Activated T-cell treated with anti-CD3 and anti-CD28 coated beads, Interleukin-2, amount 50 U/mL, for 72 hours (primary cell): ENCODE measurements at regions not wholly inside any gene's neighbourhood (a gene's known extent, or its start where the extent isn't known, plus 50 kb on each side); places are given as distances from the start of the nearest gene placed in this dataset.

Source experiments
- ATAC-seq, 2 donors: fragments of 150-1000 bp; cut with Tn5 transposase; replicated peaks in 1 of 2; 2 replicates each; pipeline ENCODE4 v1.10.0; 2021; ENCODE audit warnings: moderate library complexity in 2 of 2, mild to moderate bottlenecking in 1 of 2
- DNase-seq, 2 donors: peaks; one replicate each; pipeline ENCODE4 v3.0.0; 2021 to 2022; ENCODE audit warnings: mixed read lengths in 1 of 2
- H3K27ac Mint-ChIP-seq: one replicate; pipeline ENCODE4 v1.8.0; 2022; ENCODE audit warnings: mild to moderate bottlenecking, moderate library complexity, mixed read lengths
- H3K27me3 Mint-ChIP-seq: one replicate; pipeline ENCODE4 v1.8.0; 2022; ENCODE audit warnings: low read depth, mixed read lengths
- H3K36me3 Mint-ChIP-seq, 2 donors: one replicate each; pipeline ENCODE4 v1.8.0; 2022; ENCODE audit warnings: mixed read lengths in 2 of 2, mild to moderate bottlenecking in 1 of 2; ENCODE audit not compliant: insufficient read depth in 2 of 2
- H3K4me1 Mint-ChIP-seq: one replicate; pipeline ENCODE4 v1.8.0; 2022; ENCODE audit warnings: low read depth, mixed read lengths
- H3K4me3 Mint-ChIP-seq, 2 donors: one replicate each; pipeline ENCODE4 v1.8.0; 2022; ENCODE audit warnings: mild to moderate bottlenecking in 2 of 2, mixed read lengths in 2 of 2, moderate library complexity in 2 of 2
- H3K9me3 Mint-ChIP-seq, 2 donors: one replicate each; pipeline ENCODE4 v1.8.0; 2022; ENCODE audit warnings: mixed read lengths in 2 of 2

DNA sequence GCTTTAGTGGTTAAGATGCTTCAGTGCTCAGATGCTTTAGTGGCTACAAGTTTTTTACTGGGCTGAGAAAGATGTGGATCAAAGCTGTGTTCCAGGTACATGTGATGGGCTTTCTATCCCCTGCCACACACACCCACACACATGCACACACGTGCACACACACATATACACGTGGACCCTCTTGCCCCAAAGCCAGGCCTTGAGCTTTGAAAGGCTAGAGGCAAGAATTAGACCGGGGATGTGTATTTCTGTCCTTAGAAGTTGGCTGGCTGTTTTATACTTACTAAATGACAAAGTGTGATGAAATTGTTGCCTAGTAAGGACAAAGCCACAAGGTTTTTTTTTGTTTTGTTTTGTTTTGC is 376.5 kb downstream of the C12orf75 start:
- H3K36me3 Mint-ChIP-seq: no peaks in the 10 kb centered on the region
- ATAC-seq: no peak
- H3K4me1 Mint-ChIP-seq: no peaks in the 10 kb centered on the region
- H3K9me3 Mint-ChIP-seq: no peaks in the 10 kb centered on the region
- no peak overlapping the region for H3K27ac Mint-ChIP-seq
- no peak overlapping the region for H3K4me3 Mint-ChIP-seq
- DNase-seq: no peak
- no peaks in the 10 kb centered on the region for H3K27me3 Mint-ChIP-seq

DNA sequence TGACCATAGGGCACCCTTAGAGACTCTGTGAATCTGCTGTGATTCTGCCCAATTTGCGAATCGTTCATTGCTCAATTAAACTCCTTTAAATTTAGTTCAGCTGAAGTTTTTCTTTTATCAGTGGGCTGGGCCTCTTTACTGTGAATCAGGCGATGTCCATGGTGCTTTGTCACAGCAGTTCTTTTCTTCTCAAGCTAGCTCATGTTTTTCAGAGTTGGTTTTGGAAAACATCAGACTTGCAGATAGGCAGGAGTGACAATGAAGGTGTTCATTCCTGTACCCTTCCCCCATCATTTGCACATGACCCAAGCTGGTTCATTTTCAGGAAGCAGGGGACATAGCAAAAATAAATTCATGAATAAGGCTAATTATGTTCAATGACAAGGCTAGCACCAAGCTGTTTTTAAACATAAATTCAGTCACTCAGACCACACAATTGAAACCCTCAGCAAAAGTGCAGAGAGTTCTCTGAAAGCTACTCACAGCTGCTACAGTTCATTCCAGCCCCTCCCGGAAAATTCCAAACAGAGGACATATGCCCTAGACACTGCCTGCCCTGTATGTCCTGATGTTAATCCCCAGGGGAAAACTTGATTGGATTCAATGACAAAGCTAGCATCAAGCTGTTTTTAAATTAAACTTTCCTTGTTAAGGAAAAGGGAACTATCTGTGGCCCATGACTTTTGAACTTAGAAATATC is 383.3 kb downstream of the C12orf75 start:
- Mint-ChIP-seq H3K36me3 (no peaks in the 10 kb centered on the region), H3K4me3 (no peak overlapping the region), H3K27me3 (peaks cover 14% of the 10 kb centered on the region), H3K4me1 (no peaks in the 10 kb centered on the region), H3K9me3 (no peaks in the 10 kb centered on the region), H3K27ac (no peak overlapping the region)
- DNase-seq (no peak), ATAC-seq (no peak)

DNA sequence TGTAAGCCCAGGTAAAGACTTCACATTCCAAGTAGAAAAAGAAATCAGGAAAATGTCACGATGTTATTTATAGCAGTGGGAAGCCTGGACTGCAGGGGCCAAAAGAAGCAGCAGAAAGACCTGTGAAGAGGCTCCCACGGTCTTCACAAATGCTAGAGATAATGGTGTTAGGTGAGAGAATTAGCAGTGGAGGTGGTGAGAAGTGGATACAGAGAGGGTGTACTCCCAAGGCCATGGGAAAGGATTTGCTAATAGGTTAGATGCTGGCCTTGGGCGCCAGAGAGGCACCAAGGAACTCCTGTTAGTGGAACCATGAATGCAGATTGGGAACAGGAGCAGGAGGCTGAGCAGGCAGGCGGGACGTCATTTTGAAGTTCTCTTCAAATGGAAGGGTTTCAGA is 386.1 kb downstream of the C12orf75 start:
- ATAC-seq (no peak), DNase-seq (no peak)
- Mint-ChIP-seq H3K4me1 (no peaks in the 10 kb centered on the region), H3K27me3 (peaks cover 14% of the 10 kb centered on the region), H3K4me3 (no peak overlapping the region), H3K9me3 (no peaks in the 10 kb centered on the region), H3K36me3 (no peaks in the 10 kb centered on the region), H3K27ac (no peak overlapping the region)

DNA sequence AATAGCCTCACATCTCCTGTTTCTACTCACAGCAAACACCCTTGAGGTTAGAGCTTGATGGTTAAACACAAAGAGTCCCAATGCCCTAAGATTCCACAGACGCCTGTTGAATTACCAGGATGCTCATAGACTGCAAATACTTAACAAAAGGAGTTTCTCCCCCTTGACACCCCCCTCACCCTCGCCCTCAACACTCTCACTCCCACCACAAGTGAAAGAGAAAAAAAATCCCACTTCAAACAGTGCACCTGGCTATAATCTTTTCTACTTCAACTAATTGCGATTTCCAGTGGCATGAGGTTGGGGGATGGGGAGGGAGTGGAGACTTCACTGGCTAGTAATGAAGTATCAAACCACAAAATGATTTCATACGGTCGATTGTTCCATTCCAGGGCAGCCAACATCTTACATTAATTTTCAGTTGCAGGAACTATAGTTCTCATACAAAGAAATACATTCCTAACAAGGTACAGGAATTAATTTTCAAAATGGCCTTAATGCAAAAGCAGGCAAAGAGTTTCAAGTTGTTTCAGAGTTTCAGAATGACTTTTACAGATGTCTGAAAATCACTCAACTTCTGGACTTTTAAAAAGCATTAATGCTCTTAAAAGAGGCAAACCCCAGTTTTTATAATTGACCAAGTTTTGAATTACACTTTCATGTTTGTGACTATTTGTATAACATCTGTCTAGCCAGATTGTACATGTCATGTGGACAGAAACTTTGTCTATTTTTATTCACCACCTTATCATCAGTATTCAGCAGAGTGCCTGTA is 390.7 kb downstream of the C12orf75 start:
- DNase-seq (no peak), ATAC-seq (no peak)
- H3K27me3 Mint-ChIP-seq: peaks cover 10% of the 10 kb centered on the region
- no peak overlapping the region for H3K27ac Mint-ChIP-seq
- H3K4me1 Mint-ChIP-seq: no peaks in the 10 kb centered on the region
- H3K4me3 Mint-ChIP-seq: no peak overlapping the region
- H3K9me3 Mint-ChIP-seq: no peaks in the 10 kb centered on the region
- no peaks in the 10 kb centered on the region for H3K36me3 Mint-ChIP-seq

DNA sequence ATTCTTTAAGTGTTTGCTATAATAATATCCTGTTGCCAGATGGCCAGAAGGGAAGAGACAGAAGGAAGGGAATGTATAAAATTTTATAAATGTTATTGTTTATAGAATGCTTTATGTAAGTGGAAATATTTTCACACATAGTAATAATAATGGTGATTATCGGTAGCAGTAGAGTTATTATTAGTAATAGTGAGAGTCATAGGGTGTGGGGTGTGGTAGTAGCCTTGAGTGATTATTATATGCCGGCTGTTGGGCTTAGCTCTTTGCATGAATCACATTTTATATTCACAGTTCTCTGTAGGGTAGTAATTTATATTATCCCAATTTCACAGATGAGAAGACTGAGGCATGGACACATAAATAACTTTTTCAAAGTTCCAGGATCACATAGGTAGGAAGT is 391.4 kb downstream of the C12orf75 start:
- no peak for DNase-seq
- Mint-ChIP-seq H3K4me3 (no peak overlapping the region), H3K27me3 (peaks cover 3% of the 10 kb centered on the region), H3K27ac (no peak overlapping the region), H3K4me1 (no peaks in the 10 kb centered on the region), H3K9me3 (no peaks in the 10 kb centered on the region), H3K36me3 (no peaks in the 10 kb centered on the region)
- no peak for ATAC-seq

DNA sequence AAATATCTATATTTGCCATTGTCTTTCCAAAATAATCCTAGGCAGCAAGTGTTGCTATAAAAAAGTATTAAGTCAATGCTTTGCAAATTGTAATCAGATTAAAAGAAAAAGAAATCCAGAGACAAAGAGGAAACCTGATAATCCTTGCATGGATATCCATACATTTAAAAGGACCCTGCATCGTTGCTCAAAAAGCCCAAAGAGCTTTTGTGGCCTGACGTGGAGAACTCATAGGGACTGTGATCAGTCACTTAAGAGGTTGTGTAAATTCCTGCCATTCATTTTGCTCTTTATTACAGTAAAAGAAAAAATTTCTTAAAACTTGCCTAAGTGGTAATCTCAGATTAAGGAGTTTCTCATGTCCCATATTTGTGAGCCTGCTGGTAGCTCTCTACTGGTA is 392.6 kb downstream of the C12orf75 start:
- no peak overlapping the region for H3K4me3 Mint-ChIP-seq
- H3K27ac Mint-ChIP-seq: no peak overlapping the region
- H3K4me1 Mint-ChIP-seq: no peaks in the 10 kb centered on the region
- ATAC-seq (no peak), DNase-seq (no peak)
- no peaks in the 10 kb centered on the region for H3K27me3 Mint-ChIP-seq
- no peaks in the 10 kb centered on the region for H3K36me3 Mint-ChIP-seq
- H3K9me3 Mint-ChIP-seq: no peaks in the 10 kb centered on the region

DNA sequence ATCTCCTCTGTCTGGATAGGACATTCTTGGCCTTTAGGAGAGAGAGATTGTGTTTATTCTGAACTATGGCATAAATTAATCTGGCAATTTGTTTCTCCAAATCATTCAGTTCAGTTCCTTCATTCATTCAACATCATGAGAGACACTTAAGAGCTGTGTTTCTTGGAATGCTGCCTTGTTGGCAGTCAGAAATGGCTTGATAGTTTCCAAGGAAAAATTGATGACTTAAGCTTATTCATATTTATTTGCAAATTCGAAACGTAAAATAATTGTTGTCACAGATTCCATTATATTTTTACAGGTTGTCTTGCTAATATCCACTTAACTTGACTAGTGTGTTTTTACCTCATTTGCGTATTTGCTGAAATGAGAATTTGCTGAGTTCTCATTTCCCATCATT is 393.0 kb downstream of the C12orf75 start:
- Mint-ChIP-seq H3K27me3 (no peaks in the 10 kb centered on the region), H3K9me3 (no peaks in the 10 kb centered on the region), H3K4me3 (no peak overlapping the region), H3K27ac (no peak overlapping the region), H3K4me1 (no peaks in the 10 kb centered on the region), H3K36me3 (no peaks in the 10 kb centered on the region)
- ATAC-seq (no peak), DNase-seq (no peak)

DNA sequence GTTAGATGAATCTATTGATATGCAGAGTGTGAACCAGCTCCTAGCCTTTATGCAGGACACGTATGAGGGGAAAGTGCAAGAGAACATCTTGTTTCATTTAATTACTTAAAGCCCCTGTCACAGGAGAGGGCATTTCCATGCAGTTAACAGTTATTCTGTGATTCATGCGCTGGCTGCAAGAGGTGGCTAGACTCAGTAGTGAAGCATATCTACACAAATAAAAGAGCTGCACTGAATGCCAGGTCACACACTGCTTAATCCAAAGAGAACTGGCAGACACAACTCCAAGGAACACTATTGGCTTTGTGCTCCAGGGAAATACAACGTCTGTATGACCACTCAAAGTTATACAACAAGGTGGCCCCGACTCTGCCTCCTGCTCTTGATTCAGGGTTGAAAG is 394.1 kb downstream of the C12orf75 start:
- Mint-ChIP-seq H3K36me3 (no peaks in the 10 kb centered on the region), H3K27me3 (no peaks in the 10 kb centered on the region), H3K9me3 (no peaks in the 10 kb centered on the region), H3K27ac (no peak overlapping the region), H3K4me3 (no peak overlapping the region), H3K4me1 (no peaks in the 10 kb centered on the region)
- DNase-seq: no peak
- no peak for ATAC-seq

DNA sequence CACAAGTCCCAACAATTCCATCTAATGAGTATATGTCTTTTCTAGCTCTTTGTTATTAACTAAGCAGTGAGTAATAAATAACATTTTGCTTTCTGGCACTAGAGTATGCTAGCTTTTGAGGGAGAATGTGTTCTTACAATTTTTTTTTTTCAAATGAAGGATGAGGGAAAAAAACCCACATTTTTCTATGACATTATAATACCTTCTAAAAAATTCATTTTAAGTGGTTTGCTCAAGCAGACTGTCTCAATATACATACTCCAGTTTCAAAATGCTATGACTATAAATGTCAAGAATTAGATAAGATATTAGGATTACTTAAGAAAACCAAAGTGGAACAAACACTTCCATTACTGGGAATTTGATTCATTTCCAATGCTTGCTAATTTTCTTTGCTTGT is 394.6 kb downstream of the C12orf75 start:
- H3K9me3 Mint-ChIP-seq: no peaks in the 10 kb centered on the region

DNA sequence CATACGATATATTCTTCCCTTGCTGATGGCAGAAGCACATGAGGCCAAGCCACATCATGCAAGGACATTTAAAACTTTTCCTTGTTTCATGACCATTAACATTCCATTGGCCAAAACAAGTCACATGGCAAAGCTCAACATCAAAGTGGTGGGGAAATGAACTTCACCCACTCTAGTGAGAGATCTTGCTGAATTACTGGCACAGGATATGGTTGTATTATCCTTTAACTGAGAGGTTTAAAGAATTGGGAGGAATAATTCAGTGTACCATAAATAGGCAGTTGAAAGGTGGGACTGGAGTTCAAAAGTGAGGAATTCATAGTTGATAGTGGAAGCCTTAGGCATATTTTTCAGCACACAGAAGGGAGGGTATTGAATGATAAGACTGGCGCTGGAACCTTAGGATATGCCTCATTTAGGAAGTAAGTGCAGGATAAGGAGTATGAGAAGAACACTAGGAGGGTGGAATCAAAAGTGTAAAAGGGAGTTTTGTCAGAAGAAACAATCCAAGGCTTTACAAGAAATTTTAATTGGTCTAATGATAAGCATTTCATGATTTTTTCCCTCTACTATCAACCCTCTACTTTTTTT is 398.8 kb downstream of the C12orf75 start:
- ATAC-seq: no peak
- Mint-ChIP-seq H3K9me3 (no peaks in the 10 kb centered on the region), H3K4me1 (no peaks in the 10 kb centered on the region), H3K4me3 (no peak overlapping the region), H3K27ac (no peak overlapping the region), H3K36me3 (no peaks in the 10 kb centered on the region), H3K27me3 (no peaks in the 10 kb centered on the region)
- DNase-seq: no peak

More for the DNA sequence above, 394.6 kb downstream of the C12orf75 start:
- Mint-ChIP-seq H3K27me3 (no peaks in the 10 kb centered on the region), H3K27ac (no peak overlapping the region), H3K4me1 (no peaks in the 10 kb centered on the region), H3K36me3 (no peaks in the 10 kb centered on the region), H3K4me3 (no peak overlapping the region)
- DNase-seq: no peak
- ATAC-seq: no peak

DNA sequence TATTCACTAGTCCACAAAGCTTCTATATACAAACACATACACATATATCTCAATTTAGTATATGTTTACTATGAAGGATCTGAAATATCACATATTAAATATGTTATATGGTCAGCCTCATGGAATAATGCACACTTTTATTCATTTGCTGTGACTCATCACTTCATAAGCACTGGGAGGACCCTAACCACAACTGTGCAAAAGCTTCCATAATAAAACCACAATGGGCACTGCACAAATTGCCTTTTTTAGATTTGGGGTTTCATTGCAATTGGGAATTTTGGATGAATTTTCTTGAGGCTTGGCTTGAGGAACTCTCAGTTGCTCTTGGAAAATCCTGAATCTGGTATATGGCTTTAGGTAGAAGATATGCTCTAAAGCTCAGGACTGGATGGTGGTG is 399.4 kb downstream of the C12orf75 start:
- no peak overlapping the region for H3K4me3 Mint-ChIP-seq
- DNase-seq: no peak
- no peaks in the 10 kb centered on the region for H3K36me3 Mint-ChIP-seq
- no peak for ATAC-seq
- H3K27me3 Mint-ChIP-seq: no peaks in the 10 kb centered on the region
- H3K4me1 Mint-ChIP-seq: no peaks in the 10 kb centered on the region
- H3K9me3 Mint-ChIP-seq: no peaks in the 10 kb centered on the region
- H3K27ac Mint-ChIP-seq: no peak overlapping the region

DNA sequence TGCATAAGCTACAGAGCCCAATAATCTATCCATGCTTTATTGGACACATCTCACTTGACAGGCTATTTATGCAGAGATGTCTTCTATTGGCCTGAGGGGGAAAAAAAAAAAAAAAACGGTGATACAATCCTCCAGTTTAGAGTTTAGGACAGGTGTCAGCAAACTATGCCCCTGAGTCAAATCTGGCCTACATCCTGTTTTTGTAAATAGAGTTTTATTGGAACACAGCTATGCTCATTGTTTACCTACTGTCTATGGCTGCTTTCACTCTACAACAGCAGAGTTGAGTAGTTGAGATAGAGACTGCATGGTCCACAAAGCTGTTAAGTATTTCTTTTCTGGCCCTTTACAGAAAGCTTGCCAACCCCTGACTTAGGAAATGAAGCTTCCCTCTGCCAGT is 403.1 kb downstream of the C12orf75 start:
- no peak for DNase-seq
- H3K4me1 Mint-ChIP-seq: no peaks in the 10 kb centered on the region
- no peaks in the 10 kb centered on the region for H3K9me3 Mint-ChIP-seq
- no peak overlapping the region for H3K27ac Mint-ChIP-seq
- no peaks in the 10 kb centered on the region for H3K27me3 Mint-ChIP-seq
- no peaks in the 10 kb centered on the region for H3K36me3 Mint-ChIP-seq
- no peak overlapping the region for H3K4me3 Mint-ChIP-seq
- no peak for ATAC-seq

DNA sequence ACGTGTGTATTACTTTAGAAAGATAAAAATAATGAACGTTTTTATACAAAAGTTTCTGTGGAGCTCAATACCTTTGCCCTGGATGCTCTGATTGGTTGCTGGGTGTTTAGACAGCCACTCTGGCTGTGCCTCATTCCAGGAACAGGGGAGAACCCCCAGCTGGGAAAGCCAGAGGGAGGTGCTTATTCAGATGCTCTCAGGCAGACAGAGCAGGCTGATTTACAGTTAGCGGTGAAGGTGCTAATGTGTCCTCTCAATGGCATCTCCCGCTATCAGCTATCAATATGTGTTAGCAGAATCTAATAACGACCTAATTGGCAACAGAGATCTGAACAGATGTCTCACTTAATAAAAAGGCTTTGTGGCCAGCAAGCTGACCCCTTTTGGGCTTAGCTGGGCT is 402.3 kb downstream of the NUAK1 start:
- H3K4me3 Mint-ChIP-seq: no peak overlapping the region
- no peaks in the 10 kb centered on the region for H3K27me3 Mint-ChIP-seq
- no peaks in the 10 kb centered on the region for H3K9me3 Mint-ChIP-seq
- no peak overlapping the region for H3K27ac Mint-ChIP-seq
- no peaks in the 10 kb centered on the region for H3K36me3 Mint-ChIP-seq
- DNase-seq (no peak), ATAC-seq (no peak)
- no peaks in the 10 kb centered on the region for H3K4me1 Mint-ChIP-seq

DNA sequence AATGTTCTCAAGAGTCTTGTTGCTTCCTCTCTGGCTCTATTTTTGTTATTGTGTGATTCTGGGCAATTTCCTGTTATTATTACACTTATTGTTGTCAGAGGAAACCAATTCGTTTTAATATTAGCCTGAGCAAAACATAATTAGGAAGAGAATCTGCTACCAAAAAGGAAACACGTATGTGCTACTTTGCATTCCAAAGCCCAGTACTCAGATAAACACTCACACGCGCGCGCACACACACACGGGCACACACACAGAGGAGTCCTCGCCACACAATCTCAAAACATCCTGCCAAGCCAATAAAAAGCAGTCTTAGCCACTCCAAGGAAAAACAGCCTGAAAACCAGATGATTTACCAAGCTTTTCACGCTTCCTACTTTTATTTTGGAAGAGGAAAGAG is 400.7 kb downstream of the NUAK1 start:
- H3K27me3 Mint-ChIP-seq: no peaks in the 10 kb centered on the region
- no peak overlapping the region for H3K4me3 Mint-ChIP-seq
- no peak overlapping the region for H3K27ac Mint-ChIP-seq
- no peaks in the 10 kb centered on the region for H3K36me3 Mint-ChIP-seq
- DNase-seq (no peak), ATAC-seq (no peak)
- no peaks in the 10 kb centered on the region for H3K4me1 Mint-ChIP-seq
- no peaks in the 10 kb centered on the region for H3K9me3 Mint-ChIP-seq
